Hepatocyte (in vitro differentiated cells): ENCODE measurements at regions not wholly inside any gene's neighbourhood (a gene's known extent, or its start where the extent isn't known, plus 50 kb on each side); places are given as distances from the start of the nearest gene placed in this dataset.

Experiments used
- EZH2 ChIP-seq: fragments of 200-600 bp; sonication (generic); IDR thresholded peaks from 2 replicates; pipeline ENCODE4 v1.6.1; 2016; ENCODE audit warnings: antibody characterized with exemption, mild to moderate bottlenecking, borderline replicate concordance
- EZH2phosphoT487 ChIP-seq: fragments of 200-600 bp; sonication (generic); IDR thresholded peaks from one replicate; pipeline ENCODE4 v1.6.1; 2018; ENCODE audit warnings: antibody characterized with exemption, mild to moderate bottlenecking, low read depth, moderate library complexity; ENCODE audit not compliant: unreplicated experiment, severe bottlenecking
- TF ChIP-seq, protein P1 (sequence below): fragments of 200-600 bp; sonication (generic); IDR thresholded peaks from 2 replicates; pipeline ENCODE4 v1.5.1; 2016; ENCODE audit warnings: antibody characterized with exemption, mild to moderate bottlenecking; ENCODE audit not compliant: poor library complexity

DNA sequence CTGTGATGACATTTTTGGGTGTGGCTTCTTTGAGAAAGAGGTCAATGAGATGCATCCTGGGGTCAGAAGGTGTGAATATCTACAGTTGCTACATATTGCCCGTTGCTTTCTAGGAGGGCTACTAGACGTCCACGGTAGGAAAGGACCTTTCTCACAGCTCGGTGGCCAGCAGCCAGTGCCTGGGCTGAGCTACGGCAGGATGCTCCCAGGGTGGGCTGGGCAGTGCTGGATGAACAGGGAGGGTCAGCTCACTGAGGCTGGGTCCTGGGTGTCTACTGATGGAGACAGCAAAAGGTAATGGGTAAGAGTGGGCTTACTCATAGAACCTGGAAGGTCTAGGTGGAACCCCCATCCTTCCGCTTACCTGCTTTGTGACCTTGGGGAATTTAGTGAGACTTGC lies 188.3 kb upstream of the WSCD1 start:
- TF ChIP-seq, protein P1, sequence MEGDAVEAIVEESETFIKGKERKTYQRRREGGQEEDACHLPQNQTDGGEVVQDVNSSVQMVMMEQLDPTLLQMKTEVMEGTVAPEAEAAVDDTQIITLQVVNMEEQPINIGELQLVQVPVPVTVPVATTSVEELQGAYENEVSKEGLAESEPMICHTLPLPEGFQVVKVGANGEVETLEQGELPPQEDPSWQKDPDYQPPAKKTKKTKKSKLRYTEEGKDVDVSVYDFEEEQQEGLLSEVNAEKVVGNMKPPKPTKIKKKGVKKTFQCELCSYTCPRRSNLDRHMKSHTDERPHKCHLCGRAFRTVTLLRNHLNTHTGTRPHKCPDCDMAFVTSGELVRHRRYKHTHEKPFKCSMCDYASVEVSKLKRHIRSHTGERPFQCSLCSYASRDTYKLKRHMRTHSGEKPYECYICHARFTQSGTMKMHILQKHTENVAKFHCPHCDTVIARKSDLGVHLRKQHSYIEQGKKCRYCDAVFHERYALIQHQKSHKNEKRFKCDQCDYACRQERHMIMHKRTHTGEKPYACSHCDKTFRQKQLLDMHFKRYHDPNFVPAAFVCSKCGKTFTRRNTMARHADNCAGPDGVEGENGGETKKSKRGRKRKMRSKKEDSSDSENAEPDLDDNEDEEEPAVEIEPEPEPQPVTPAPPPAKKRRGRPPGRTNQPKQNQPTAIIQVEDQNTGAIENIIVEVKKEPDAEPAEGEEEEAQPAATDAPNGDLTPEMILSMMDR: no peak
- no peak for TF ChIP-seq EZH2
- TF ChIP-seq EZH2phosphoT487: no peak
